GM19025 (cell line): ENCODE measurements at regions not wholly inside any gene's neighbourhood (a gene's known extent, or its start where the extent isn't known, plus 50 kb on each side); places are given as distances from the start of the nearest gene placed in this dataset.

Experiments used
- ATAC-seq: cut with Tn5 transposase; IDR thresholded peaks from one replicate; pipeline ENCODE4 v1.9.1; 2021; ENCODE audit warnings: mild to moderate bottlenecking, low read depth, moderate library complexity; ENCODE audit not compliant: unreplicated experiment

GRCh38 chr10:108817584-108817983, 1105.7 kb downstream of the XPNPEP1 start:
- no peak for ATAC-seq

- ATAC-seq = no peak
These were observed 1106.2 kb downstream of the XPNPEP1 start for GRCh38 chr10:108817135-108817534.

- no peak for ATAC-seq
These were observed 1110.4 kb downstream of the XPNPEP1 start for GRCh38 chr10:108812906-108813305.

- no peak for ATAC-seq
These were observed 1111.0 kb downstream of the XPNPEP1 start for GRCh38 chr10:108812296-108812695.

GRCh38 chr10:108808228-108808627, 1115.1 kb downstream of the XPNPEP1 start:
- no peak for ATAC-seq

GRCh38 chr10:108801775-108802517, 1121.4 kb downstream of the XPNPEP1 start:
- ATAC-seq = no peak

GRCh38 chr10:108801220-108801619, 1122.1 kb downstream of the XPNPEP1 start:
- ATAC-seq = no peak

GRCh38 chr10:108797573-108797972, 1125.7 kb downstream of the XPNPEP1 start:
- ATAC-seq = no peak

- ATAC-seq = no peak
These were observed 1131.4 kb downstream of the XPNPEP1 start for GRCh38 chr10:108791794-108792474.

- ATAC-seq = no peak
These were observed 1132.3 kb downstream of the XPNPEP1 start for GRCh38 chr10:108791030-108791429.

GRCh38 chr10:108789919-108790318, 1133.4 kb downstream of the XPNPEP1 start:
- no peak for ATAC-seq

GRCh38 chr10:108789336-108789735, 1134.0 kb downstream of the XPNPEP1 start:
- ATAC-seq = no peak

GRCh38 chr10:108788891-108789290, 1134.4 kb downstream of the XPNPEP1 start:
- ATAC-seq = no peak

GRCh38 chr10:108787932-108788331, 1135.4 kb downstream of the XPNPEP1 start:
- ATAC-seq = no peak

GRCh38 chr10:108785011-108785410, 1138.3 kb downstream of the XPNPEP1 start:
- no peak for ATAC-seq

GRCh38 chr10:108784534-108784933, 1138.8 kb downstream of the XPNPEP1 start:
- ATAC-seq = no peak

- peak; percentile 66 for ATAC-seq
These were observed 1139.4 kb downstream of the XPNPEP1 start for GRCh38 chr10:108783897-108784296.

GRCh38 chr10:108782411-108782810, 1140.9 kb downstream of the XPNPEP1 start:
- no peak for ATAC-seq

GRCh38 chr10:108779501-108779900, 1143.8 kb downstream of the XPNPEP1 start:
- ATAC-seq = no peak

- ATAC-seq = no peak
These were observed 1147.3 kb downstream of the XPNPEP1 start for GRCh38 chr10:108775911-108776475.

GRCh38 chr10:108771106-108771505, 1152.2 kb downstream of the XPNPEP1 start:
- no peak for ATAC-seq

- no peak for ATAC-seq
These were observed 1157.5 kb downstream of the XPNPEP1 start for GRCh38 chr10:108765794-108766193.
